HG03045 (cell line): ENCODE measurements at regions not wholly inside any gene's neighbourhood (a gene's known extent, or its start where the extent isn't known, plus 50 kb on each side); places are given as distances from the start of the nearest gene placed in this dataset.
"Not testable (repeated sequence)": the region's sequence is repeated elsewhere in the genome, so short reads cannot be mapped to it uniquely, and the experiment has no call there.

Experiments
- ATAC-seq: cut with Tn5 transposase; IDR thresholded peaks from one replicate; pipeline ENCODE4 v1.9.1; 2021; ENCODE audit warnings: mild to moderate bottlenecking, moderate library complexity; ENCODE audit not compliant: unreplicated experiment

DNA sequence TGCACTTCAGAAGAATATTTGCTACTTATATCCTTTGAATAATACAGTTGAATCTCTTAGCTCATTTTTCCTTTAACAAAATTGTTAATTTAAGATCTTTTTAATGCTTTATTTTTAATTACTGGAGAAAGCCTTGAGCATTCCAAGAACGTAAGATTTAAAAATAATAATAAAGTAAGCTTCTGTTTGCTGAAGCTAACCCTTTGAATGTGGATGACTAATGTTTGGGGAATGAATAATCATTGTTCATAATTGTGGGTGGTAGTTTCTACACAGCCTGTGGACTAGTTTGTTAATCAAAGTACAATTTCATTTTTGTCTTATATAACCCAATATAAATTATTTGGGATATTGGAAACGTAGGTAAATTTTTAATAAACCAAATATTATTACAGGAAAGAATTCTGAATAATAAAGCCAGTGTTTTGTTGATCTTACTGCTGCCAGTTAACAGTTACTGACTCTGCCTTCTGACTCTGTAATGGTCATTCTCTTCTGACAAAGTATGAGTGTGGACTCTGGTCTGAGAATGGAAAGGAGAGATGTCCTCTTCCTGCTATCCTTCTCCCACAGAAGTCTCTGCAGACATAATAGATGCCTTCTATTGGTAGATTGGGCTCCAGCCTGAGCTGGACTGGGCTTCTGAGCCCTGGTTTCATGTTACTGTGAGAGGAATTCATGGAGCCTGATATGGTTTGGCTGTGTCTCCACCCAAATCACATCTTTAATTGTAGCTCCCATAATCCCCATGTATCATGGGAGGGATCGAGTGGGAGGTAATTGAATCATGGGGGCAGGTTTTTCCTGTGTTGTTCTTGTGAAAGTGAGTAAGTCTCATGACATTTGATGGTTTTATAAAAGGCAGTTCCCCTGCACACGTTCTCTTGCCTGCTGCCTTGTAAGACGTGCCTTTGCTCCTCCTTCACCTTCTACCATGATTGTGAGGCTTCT is 292.7 kb upstream of the SLC39A10 start:
- no peak for ATAC-seq

DNA sequence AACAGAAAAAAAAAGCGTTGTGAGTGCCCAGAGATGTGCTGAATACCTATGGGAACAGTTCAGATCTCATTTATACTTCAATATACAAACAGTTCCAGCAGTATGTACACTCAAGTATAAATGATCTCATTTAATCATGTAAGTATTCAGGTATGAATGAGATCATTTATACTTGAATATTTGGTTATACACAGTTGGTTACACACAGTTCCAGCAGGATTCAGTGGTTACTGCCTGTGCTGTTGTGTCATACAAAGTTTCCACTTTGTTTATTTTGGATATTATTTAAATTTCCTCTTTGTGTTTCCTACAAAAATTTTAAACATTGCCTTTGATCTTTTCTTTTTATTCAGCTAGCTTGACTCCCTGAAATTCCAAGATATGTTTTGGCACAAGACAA is 293.5 kb upstream of the SLC39A10 start:
- ATAC-seq = no peak

DNA sequence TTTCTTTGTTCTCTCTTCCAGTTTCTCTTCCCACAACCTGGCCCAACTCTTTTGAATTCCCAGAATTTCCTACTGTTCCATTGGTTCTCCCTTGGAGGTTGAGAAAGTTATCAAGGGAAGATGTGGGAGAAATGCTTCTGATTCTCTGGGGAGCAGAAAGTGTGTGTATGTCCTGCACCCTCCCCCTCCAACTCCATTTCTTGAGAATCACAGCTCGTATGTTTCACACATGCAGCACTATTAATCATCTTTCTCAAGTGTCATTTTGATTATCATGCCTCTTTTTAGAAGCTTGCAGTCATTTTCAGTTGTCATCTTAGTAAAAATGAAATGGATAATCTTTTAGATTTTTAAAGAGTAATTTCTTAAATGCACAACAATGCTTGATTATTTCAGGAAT is 296.8 kb upstream of the SLC39A10 start:
- ATAC-seq = no peak

DNA sequence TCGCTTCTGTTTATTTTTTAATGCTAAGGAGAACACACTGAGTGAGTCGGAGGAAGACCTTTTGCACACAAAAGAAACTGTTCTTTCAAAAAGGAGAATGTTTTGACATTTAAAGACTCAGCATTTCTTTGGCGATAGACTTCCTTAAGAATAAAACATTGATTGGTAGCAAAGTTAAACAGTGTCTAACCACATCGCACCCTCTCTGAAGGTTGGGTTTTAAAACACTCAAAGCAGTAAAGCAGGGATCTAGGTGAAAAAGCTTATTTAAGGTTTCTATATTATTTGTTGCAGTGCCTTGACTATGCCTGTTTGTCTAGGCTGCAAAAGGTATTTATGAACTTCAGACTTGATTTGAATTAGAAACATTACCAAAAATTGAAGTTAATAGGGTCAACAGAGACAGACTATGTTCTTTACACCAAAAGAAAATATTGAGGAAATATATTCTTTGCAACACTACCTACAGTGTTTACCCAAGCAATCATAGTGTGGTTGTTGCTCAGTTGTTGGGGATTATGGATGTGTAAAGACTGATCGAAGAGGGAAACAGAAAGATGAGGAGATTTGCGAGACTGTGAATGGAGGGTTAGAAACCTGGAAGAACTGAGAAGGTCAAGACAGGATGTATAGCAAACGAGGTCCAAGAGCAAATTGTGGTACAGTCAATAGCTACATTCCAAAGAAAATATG is 297.8 kb upstream of the SLC39A10 start:
- no peak for ATAC-seq

DNA sequence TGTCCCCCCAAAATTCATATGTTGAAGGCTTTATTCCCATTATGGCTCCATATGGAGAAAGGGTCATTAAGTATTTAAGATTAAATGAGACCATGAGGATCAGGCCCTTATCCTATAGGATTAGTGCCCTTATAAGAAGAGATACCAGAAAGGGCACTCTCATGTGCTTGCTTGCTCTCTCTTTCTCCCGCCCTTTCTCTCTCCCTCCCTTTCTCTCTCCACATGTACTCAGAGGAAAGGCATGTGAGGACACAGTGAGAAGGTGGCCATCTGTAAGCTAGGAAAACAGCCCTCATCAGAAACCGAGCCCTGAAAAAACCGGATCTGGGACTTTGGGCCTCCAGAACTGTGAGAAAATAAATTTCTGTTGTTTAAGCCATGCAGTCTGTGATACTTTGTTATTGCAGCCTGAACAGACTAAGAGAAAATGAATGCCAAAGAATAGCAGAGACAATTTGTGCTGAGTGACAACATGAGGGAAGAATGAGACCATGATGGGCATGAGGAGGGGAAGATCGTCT is 300.0 kb upstream of the SLC39A10 start:
- no peak for ATAC-seq

DNA sequence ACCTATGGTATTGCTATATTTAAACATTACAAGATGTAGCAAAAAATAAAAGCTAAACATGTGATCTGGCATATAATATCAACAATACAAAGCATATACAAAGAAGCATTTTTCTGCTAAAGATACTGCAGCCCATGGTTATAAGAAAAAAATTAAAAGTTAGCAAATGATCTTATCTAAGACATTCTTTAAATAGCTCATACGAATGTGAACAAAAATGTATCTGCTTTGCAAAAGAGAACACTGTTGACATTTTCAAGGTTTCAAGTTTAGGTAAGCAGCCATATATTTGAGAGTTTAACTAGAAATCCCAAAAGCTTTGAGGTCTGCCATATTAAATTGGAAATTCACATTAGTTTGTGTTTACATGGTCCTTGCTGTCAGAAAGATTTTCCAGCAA is 301.0 kb upstream of the SLC39A10 start:
- no peak for ATAC-seq

DNA sequence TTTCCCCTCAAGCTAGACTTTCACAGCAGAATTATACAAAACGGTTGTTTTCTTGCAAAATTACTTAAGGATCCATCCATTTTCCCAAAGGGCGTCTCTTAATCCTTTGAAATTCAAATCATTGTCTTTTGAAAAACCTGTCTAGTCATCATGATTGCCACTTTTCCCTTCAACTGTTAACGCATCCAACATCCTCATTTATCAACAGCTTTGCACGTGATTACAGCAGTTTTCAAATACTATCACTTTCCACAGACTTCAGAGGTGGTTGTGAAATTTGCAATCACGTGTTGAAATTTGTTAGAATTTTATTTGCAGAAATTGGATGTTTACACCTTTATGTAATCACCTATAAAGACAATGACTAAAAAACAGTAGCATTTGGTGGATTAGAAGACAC is 304.4 kb upstream of the SLC39A10 start:
- ATAC-seq = no peak

DNA sequence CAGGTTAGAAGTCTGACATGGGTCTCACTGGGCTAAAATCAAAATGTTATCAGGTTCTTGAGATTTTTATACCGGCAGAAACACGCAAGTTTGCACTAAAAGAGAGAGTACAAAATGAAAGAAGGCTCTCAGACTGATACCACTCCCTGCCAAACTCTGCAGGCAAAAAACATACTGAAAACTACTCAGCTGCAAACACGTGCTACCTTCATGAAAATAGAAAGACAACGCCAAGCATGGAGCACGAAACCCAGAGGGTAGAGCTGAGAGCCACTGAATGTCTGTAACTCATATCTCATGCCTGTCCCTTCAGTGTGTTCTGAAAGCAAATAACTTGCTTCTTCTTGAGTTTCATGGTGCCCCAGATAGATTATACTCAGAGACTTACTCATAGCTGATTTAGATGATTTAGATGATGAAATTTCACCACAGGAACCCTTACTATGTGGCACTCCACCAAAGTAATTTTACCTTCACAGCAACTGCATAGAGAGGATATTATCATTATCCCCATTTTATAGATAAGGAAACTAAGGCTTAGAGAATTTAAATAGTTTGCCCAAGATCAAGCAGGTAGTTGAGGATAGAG is 313.0 kb upstream of the SLC39A10 start:
- no peak for ATAC-seq

DNA sequence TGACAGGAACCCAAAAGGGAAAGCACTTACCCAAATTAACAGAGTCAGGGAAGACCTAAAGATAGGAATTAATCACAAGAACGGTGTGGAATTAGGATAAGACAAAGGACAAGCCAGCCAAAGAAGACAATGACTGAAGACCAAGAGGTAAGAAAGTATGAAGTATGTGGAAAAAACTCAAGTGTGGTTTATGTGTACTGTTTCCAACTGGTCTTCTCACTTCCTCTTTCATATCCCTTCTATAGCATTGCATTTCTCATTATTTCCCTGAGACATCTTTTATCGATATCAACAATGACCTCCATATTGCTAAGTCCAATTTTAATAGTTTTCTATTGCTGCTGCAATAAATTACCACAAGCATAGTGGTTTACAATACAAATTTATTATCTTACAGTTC is 313.5 kb upstream of the SLC39A10 start:
- no peak for ATAC-seq

DNA sequence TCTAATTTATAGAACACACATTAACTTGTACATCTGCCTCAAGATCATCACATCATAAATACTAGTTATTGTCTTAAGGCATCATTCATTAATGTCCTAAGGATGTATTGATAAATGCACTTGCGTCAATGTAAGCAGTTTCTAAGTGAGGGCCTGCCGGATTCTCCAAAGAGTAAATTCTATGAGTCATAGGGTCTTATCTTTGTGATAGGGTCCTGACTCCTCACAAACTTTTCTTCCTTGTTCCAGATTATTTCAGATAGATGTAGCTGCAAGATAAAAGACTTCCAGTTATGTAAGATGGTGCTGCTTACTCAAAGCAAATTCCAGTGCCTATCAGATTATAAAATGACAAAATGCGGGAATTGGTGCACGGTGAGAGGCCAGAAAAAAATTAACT is 315.0 kb upstream of the SLC39A10 start:
- no peak for ATAC-seq

DNA sequence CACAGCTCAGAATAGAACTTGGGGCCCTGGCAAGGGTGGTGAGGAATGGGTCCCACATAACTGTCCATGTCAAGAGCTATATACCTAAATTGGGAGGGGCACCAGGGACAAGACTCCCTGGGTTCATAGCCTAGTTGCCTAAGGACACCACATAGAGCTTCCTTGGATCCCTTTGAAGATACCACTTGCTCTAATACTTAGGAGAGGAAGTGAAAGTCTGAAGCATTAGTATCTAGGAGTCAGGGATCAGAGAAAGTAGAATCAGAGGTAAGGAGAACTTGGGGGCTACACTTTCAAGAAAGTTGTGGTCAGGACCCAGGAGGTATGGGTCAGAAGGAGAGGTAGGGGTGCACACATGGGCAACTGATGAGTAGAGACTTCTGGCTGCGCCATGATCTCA is 318.2 kb upstream of the SLC39A10 start:
- ATAC-seq = no peak

DNA sequence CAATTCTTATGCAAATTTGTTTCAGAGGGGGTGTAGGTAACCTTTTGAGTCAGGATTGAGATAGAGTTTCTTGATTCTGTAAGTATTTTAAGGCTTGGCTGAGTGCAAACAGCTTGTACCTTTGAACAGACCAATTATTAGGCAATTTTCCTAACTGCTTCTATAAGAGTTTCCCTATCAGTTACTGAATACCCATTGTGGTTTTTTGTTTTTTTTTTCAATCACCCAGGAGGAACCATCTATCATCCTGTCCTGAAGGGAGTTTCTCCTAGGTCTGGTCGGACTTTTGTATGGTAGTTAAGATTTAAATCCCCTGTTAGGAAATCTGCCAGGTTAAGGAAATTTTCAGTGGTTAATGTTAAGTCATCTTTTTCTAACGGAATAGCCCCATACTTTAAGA is 319.4 kb upstream of the SLC39A10 start:
- ATAC-seq = no peak

DNA sequence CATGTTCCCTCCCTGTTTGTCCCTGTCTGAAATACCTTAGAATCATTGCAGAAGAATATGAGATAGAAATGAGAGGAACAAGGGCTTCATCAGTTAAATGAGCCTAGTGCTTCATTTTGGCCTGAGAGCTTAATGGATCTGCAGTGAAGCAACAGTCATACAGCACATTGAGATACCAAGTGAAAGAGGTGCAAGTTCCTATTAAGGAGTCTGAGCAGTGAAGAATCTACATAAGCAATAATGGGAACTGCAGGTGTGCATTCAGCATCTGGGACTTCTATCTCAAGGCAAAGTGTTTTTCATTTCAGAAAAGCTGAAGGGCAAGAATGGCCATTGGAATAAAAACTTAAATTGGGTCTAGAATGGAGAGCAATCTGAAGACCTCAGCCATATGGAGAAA is 323.2 kb upstream of the SLC39A10 start:
- no peak for ATAC-seq

DNA sequence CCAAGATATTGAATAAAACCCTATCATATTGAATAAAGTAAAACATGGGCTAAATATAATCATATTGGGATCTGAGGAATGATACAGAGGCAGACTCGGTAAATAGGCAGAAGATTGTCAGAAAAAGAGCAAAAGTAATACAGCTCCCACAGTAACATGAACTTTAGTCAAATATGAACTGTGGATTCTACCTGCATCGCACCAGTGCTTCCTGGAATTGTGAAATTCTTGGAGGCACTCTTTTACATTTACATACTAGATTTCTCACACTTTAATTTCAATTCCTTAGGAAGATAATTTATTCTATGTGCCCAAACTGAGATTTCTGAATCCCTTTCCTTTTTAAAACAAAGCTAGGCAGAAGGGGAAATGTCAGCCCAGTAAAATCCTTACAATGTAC is 325.1 kb upstream of the SLC39A10 start:
- no peak for ATAC-seq

DNA sequence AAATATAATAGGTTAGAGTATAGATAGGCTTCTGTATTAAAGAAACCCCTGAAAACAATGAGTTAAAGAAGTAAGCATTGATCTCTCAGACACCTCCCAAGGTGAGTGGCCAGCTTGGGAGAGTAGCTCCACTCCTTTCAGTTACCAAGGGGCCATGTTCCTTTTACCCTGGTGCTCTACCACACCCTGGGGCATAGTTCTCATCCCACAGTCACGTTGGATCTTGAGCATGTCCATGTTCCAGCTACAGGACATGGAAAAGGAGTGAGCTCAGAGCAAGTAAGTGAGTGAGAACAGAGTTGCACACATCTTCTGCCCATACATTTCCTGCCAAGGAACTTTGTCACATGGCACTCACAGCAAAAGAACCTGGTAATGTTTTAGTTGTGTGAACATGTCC is 325.9 kb upstream of the SLC39A10 start:
- ATAC-seq = no peak

DNA sequence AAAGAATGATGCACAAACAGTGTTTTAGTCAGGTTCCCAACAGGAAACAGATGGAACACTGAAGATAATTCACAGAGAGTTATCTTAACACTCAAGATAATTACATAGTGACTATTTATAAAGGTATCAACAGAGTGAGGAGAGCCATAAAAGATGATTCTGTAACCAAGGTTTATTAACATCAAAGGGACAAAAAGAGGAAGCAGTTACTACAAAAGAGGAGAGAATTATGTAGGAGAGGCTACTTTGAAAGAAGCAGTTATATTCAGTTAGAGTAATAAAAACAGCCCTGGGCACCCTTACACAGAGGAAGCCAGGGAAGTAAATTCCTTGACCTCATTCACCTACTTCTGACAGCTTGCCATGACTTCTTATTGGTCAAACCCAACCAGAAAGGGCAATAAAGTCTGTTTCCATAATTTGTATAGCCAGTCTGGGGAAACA is 326.5 kb upstream of the SLC39A10 start:
- ATAC-seq = no peak

DNA sequence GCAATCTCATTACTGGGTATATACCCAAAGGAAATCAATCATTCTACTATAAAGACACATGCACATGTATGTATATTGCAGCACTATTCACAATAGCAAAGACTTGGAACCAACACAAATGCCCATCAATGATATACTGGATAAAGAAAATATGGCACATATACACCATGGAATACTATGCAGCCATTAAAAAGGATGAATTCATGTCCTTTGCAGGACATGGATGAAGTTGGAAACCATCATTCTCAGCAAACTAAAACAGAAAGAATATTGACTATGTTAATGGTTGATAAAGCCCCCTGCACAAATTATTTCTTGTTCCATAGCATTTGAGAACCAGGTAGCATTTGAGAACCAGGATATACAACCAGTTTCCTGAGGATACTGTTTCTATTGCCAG is 327.2 kb upstream of the SLC39A10 start:
- ATAC-seq = not testable (repeated sequence)

DNA sequence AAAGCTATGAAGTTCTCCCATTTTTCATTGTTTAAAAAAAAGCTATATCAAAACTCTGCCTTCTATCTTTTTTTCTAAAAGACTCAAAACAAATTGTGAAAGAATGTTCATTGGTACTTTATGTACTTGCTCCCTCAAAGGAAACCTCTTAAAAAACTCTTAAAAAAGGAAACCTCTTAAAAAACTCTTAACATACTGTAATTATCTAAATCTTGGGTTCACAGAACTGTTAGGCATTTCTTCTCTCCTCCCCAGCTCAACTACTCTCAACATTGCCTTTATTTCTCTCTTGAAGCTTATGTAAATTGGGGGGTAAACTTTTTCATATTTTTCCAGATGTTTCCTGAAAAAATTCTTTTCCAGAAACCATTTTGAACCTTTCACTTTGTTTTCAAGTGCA is 330.5 kb upstream of the SLC39A10 start:
- no peak for ATAC-seq

DNA sequence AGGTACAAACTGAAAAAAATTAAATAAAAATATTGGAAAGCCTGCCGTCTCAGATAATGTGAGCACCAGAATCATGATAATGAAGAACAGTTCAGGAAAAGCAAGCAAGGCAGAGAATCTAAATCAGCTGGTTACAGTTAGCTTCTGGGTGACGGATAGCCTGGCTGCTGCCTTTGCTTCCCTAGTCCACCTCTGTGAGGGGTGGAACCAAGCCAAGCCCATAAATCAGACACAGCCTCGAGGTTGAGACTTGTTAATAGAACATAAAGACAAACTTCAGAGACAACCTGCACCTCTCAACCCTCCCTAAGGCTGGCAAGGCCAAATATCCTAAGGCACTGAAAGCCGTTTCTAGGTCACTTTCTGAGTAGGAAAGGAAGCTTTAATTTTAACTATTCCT is 334.7 kb upstream of the SLC39A10 start:
- ATAC-seq = no peak

DNA sequence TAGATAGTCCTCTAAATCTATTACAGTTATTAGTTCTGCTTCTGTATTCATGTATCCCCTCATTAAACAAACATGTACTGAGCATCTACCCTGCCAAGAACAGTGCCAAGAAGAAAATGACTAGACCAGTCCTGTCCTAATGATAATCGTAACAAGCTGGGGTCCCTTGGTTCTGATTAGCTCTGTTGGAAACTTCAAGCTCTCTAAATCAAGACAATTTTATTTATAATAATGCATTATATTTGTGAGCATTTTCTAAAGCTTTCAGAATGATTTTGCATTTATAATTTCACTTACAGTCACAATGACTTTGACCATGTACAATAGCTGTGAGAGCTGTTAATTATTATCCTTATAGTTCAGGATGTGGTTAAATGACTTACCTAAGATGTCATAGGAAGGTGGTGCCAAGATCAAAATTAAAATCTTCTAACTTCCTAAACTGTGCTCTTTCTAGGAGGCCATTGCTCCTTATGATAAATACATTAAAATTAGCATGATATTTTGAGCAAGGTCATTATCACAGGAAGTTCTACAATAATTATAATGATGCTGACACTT is 336.5 kb upstream of the SLC39A10 start:
- no peak for ATAC-seq
